HG03565 (cell line): ENCODE measurements at regions not wholly inside any gene's neighbourhood (a gene's known extent, or its start where the extent isn't known, plus 50 kb on each side); places are given as distances from the start of the nearest gene placed in this dataset.
"Not testable (repeated sequence)": the region's sequence is repeated elsewhere in the genome, so short reads cannot be mapped to it uniquely, and the experiment has no call there.

Experiments
- ATAC-seq: cut with Tn5 transposase; IDR thresholded peaks from one replicate; pipeline ENCODE4 v1.9.1; 2021; ENCODE audit warnings: mild to moderate bottlenecking, moderate library complexity; ENCODE audit not compliant: unreplicated experiment

GRCh38 chr14:82766123-82766522, 1232.5 kb upstream of the SEL1L start:
- ATAC-seq = no peak

GRCh38 chr14:82766996-82767395, 1233.3 kb upstream of the SEL1L start:
- ATAC-seq = no peak

- no peak for ATAC-seq
Observed at GRCh38 chr14:82776958-82777357, 1243.3 kb upstream of the SEL1L start.

- no peak for ATAC-seq
Observed at GRCh38 chr14:82778008-82778590, 1244.4 kb upstream of the SEL1L start.

GRCh38 chr14:82778601-82779000, 1244.9 kb upstream of the SEL1L start:
- ATAC-seq = no peak

GRCh38 chr14:82779301-82779700, 1245.6 kb upstream of the SEL1L start:
- no peak for ATAC-seq

GRCh38 chr14:82785756-82786482, 1252.3 kb upstream of the SEL1L start:
- ATAC-seq = no peak

- ATAC-seq = no peak
Observed at GRCh38 chr14:82786483-82786880, 1252.8 kb upstream of the SEL1L start.

GRCh38 chr14:82796086-82796485, 1262.4 kb upstream of the SEL1L start:
- no peak for ATAC-seq

GRCh38 chr14:82798276-82798675, 1264.6 kb upstream of the SEL1L start:
- ATAC-seq = no peak

- ATAC-seq = no peak
Observed at GRCh38 chr14:82805892-82806825, 1272.5 kb upstream of the SEL1L start.

- no peak for ATAC-seq
Observed at GRCh38 chr14:82811246-82811645, 1277.6 kb upstream of the SEL1L start.

- not testable (repeated sequence) for ATAC-seq
Observed at GRCh38 chr14:82814339-82814738, 1280.7 kb upstream of the SEL1L start.

- no peak for ATAC-seq
Observed at GRCh38 chr14:82830596-82830995, 1296.9 kb upstream of the SEL1L start.

- no peak for ATAC-seq
Observed at GRCh38 chr14:82836256-82836950, 1302.8 kb upstream of the SEL1L start.

GRCh38 chr14:82837611-82838140, 1304.0 kb upstream of the SEL1L start:
- ATAC-seq = no peak

GRCh38 chr14:82850576-82850975, 1316.9 kb upstream of the SEL1L start:
- ATAC-seq = no peak

GRCh38 chr14:82854131-82854530, 1320.5 kb upstream of the SEL1L start:
- no peak for ATAC-seq

- no peak for ATAC-seq
Observed at GRCh38 chr14:82854901-82855300, 1321.2 kb upstream of the SEL1L start.

GRCh38 chr14:82855912-82856391, 1322.3 kb upstream of the SEL1L start:
- no peak for ATAC-seq

- ATAC-seq = no peak
Observed at GRCh38 chr14:82861313-82861712, 1327.7 kb upstream of the SEL1L start.
